ENCODE measurements at regions not wholly inside any gene's neighbourhood (a gene's known extent, or its start where the extent isn't known, plus 50 kb on each side); places are given as distances from the start of the nearest gene placed in this dataset.

- Mint-ChIP-seq H3K4me3 (no peak overlapping the region), H3K27me3 (no peaks in the 10 kb centered on the region), H3K9me3 (peaks cover 6% of the 10 kb centered on the region), H3K36me3 (no peaks in the 10 kb centered on the region), H3K4me1 (no peaks in the 10 kb centered on the region), H3K27ac (no peak overlapping the region)
- CTCF ChIA-PET: no interaction called here
- no peak for DNase-seq
Observed at GRCh38 chr4:106869551-106869950, 166.6 kb downstream of the DKK2 start.

GRCh38 chr4:106868381-106869035, 167.6 kb downstream of the DKK2 start:
- no peaks in the 10 kb centered on the region for H3K4me1 Mint-ChIP-seq
- H3K36me3 Mint-ChIP-seq: no peaks in the 10 kb centered on the region
- no peaks in the 10 kb centered on the region for H3K27me3 Mint-ChIP-seq
- H3K9me3 Mint-ChIP-seq: peaks cover 6% of the 10 kb centered on the region
- CTCF ChIA-PET: no interaction called here
- no peak overlapping the region for H3K27ac Mint-ChIP-seq
- DNase-seq: no peak
- H3K4me3 Mint-ChIP-seq: no peak overlapping the region

- H3K27me3 Mint-ChIP-seq: no peaks in the 10 kb centered on the region
- no peaks in the 10 kb centered on the region for H3K36me3 Mint-ChIP-seq
- no peak overlapping the region for H3K4me3 Mint-ChIP-seq
- CTCF ChIA-PET: no interaction called here
- H3K27ac Mint-ChIP-seq: no peak overlapping the region
- no peak for DNase-seq
- no peaks in the 10 kb centered on the region for H3K9me3 Mint-ChIP-seq
- no peaks in the 10 kb centered on the region for H3K4me1 Mint-ChIP-seq
Observed at GRCh38 chr4:106864231-106864630, 171.9 kb downstream of the DKK2 start.

GRCh38 chr4:106854569-106855351, 181.4 kb downstream of the DKK2 start:
- Mint-ChIP-seq H3K27ac (no peak overlapping the region), H3K4me3 (no peak overlapping the region), H3K36me3 (no peaks in the 10 kb centered on the region), H3K4me1 (no peaks in the 10 kb centered on the region), H3K27me3 (no peaks in the 10 kb centered on the region), H3K9me3 (no peaks in the 10 kb centered on the region)
- CTCF ChIA-PET: no interaction called here
- no peak for DNase-seq

- Mint-ChIP-seq H3K4me1 (no peaks in the 10 kb centered on the region), H3K27me3 (no peaks in the 10 kb centered on the region)
- CTCF ChIA-PET: no interaction called here
Observed at GRCh38 chr4:106852426-106852825, 183.7 kb downstream of the DKK2 start.

GRCh38 chr4:106851726-106852125, 184.4 kb downstream of the DKK2 start:
- no peak for DNase-seq
- Mint-ChIP-seq H3K4me3 (no peak overlapping the region), H3K36me3 (no peaks in the 10 kb centered on the region), H3K9me3 (no peaks in the 10 kb centered on the region), H3K27ac (no peak overlapping the region), H3K4me1 (no peaks in the 10 kb centered on the region), H3K27me3 (no peaks in the 10 kb centered on the region)
- CTCF ChIA-PET: no interaction called here

More at GRCh38 chr4:106852426-106852825, 183.7 kb downstream of the DKK2 start:
- no peak overlapping the region for H3K27ac Mint-ChIP-seq
- H3K9me3 Mint-ChIP-seq: no peaks in the 10 kb centered on the region
- no peak overlapping the region for H3K4me3 Mint-ChIP-seq
- no peaks in the 10 kb centered on the region for H3K36me3 Mint-ChIP-seq
- no peak for DNase-seq

- H3K27ac Mint-ChIP-seq: no peak overlapping the region
- CTCF ChIA-PET: no interaction called here
- no peaks in the 10 kb centered on the region for H3K36me3 Mint-ChIP-seq
- H3K27me3 Mint-ChIP-seq: no peaks in the 10 kb centered on the region
- H3K4me3 Mint-ChIP-seq: no peak overlapping the region
- no peaks in the 10 kb centered on the region for H3K9me3 Mint-ChIP-seq
- no peak for DNase-seq
- no peaks in the 10 kb centered on the region for H3K4me1 Mint-ChIP-seq
Observed at GRCh38 chr4:106850691-106851090, 185.4 kb downstream of the DKK2 start.

GRCh38 chr4:106835919-106836318, 200.2 kb downstream of the DKK2 start:
- Mint-ChIP-seq H3K4me1 (no peaks in the 10 kb centered on the region), H3K36me3 (no peaks in the 10 kb centered on the region), H3K4me3 (no peak overlapping the region), H3K27ac (no peak overlapping the region), H3K27me3 (no peaks in the 10 kb centered on the region), H3K9me3 (peaks cover 10% of the 10 kb centered on the region)
- CTCF ChIA-PET: no interaction called here
- no peak for DNase-seq

- CTCF ChIA-PET: no interaction called here
Observed at GRCh38 chr4:106830879-106831278, 205.2 kb downstream of the DKK2 start.

GRCh38 chr4:106818764-106819163, 217.3 kb downstream of the DKK2 start:
- H3K27me3 Mint-ChIP-seq: no peaks in the 10 kb centered on the region
- H3K4me3 Mint-ChIP-seq: no peak overlapping the region
- CTCF ChIA-PET: no interaction called here
- DNase-seq: no peak
- H3K36me3 Mint-ChIP-seq: no peaks in the 10 kb centered on the region
- no peaks in the 10 kb centered on the region for H3K9me3 Mint-ChIP-seq
- H3K4me1 Mint-ChIP-seq: no peaks in the 10 kb centered on the region
- H3K27ac Mint-ChIP-seq: no peak overlapping the region

More at GRCh38 chr4:106830879-106831278, 205.2 kb downstream of the DKK2 start:
- H3K27ac Mint-ChIP-seq: no peak overlapping the region
- H3K36me3 Mint-ChIP-seq: no peaks in the 10 kb centered on the region
- no peak for DNase-seq
- H3K27me3 Mint-ChIP-seq: no peaks in the 10 kb centered on the region
- no peaks in the 10 kb centered on the region for H3K9me3 Mint-ChIP-seq
- no peak overlapping the region for H3K4me3 Mint-ChIP-seq
- H3K4me1 Mint-ChIP-seq: no peaks in the 10 kb centered on the region

GRCh38 chr4:106816496-106816895, 219.6 kb downstream of the DKK2 start:
- CTCF ChIA-PET: no interaction called here
- H3K27me3 Mint-ChIP-seq: no peaks in the 10 kb centered on the region
- no peak for DNase-seq
- H3K36me3 Mint-ChIP-seq: no peaks in the 10 kb centered on the region
- H3K9me3 Mint-ChIP-seq: no peaks in the 10 kb centered on the region
- H3K4me3 Mint-ChIP-seq: no peak overlapping the region
- no peak overlapping the region for H3K27ac Mint-ChIP-seq
- no peaks in the 10 kb centered on the region for H3K4me1 Mint-ChIP-seq

- no peaks in the 10 kb centered on the region for H3K36me3 Mint-ChIP-seq
- DNase-seq: no peak
- no peaks in the 10 kb centered on the region for H3K4me1 Mint-ChIP-seq
- H3K9me3 Mint-ChIP-seq: no peaks in the 10 kb centered on the region
- no peak overlapping the region for H3K4me3 Mint-ChIP-seq
- no peaks in the 10 kb centered on the region for H3K27me3 Mint-ChIP-seq
- no peak overlapping the region for H3K27ac Mint-ChIP-seq
- CTCF ChIA-PET: no interaction called here
Observed at GRCh38 chr4:106810122-106810521, 226.0 kb downstream of the DKK2 start.

- Mint-ChIP-seq H3K36me3 (no peaks in the 10 kb centered on the region), H3K27ac (no peak overlapping the region), H3K27me3 (no peaks in the 10 kb centered on the region), H3K9me3 (no peaks in the 10 kb centered on the region), H3K4me3 (no peak overlapping the region), H3K4me1 (no peaks in the 10 kb centered on the region)
- CTCF ChIA-PET: no interaction called here
- DNase-seq: no peak
Observed at GRCh38 chr4:106809076-106809475, 227.0 kb downstream of the DKK2 start.

- Mint-ChIP-seq H3K36me3 (no peaks in the 10 kb centered on the region), H3K27me3 (no peaks in the 10 kb centered on the region), H3K4me3 (no peak overlapping the region), H3K27ac (no peak overlapping the region), H3K4me1 (no peaks in the 10 kb centered on the region), H3K9me3 (no peaks in the 10 kb centered on the region)
- no peak for DNase-seq
- CTCF ChIA-PET: no interaction called here
Observed at GRCh38 chr4:106806158-106806797, 229.8 kb downstream of the DKK2 start.

GRCh38 chr4:106803083-106803482, 233.0 kb downstream of the DKK2 start:
- Mint-ChIP-seq H3K27me3 (no peaks in the 10 kb centered on the region), H3K4me3 (no peak overlapping the region), H3K27ac (no peak overlapping the region), H3K36me3 (no peaks in the 10 kb centered on the region), H3K9me3 (no peaks in the 10 kb centered on the region), H3K4me1 (no peaks in the 10 kb centered on the region)
- CTCF ChIA-PET: no interaction called here
- no peak for DNase-seq

All from activated naive CD4-positive, alpha-beta T cell treated with anti-CD3 and anti-CD28 coated beads, Interleukin-2, amount 10 ng/mL, durations not matched to agents 7 days and 5 days (primary cell).